Skin epidermis (tissue), 12 donors: ENCODE measurements at regions not wholly inside any gene's neighbourhood (a gene's known extent, or its start where the extent isn't known, plus 50 kb on each side); places are given as distances from the start of the nearest gene placed in this dataset.

Source experiments
- H3K27ac ChIP-seq, 21 experiments: fragments of 200-600 bp; sonication (generic) in 11 of 21; one replicate each; pipeline ENCODE4 v1.5.0; 2020; ENCODE audit warnings: mild to moderate bottlenecking in 3 of 21, inconsistent platforms in 2 of 21, moderate library complexity in 2 of 21
- H3K4me3 ChIP-seq, 7 experiments: fragments of 200-600 bp; sonication (generic) in 2 of 7; one replicate each; pipeline ENCODE4 v1.5.0; 2020; ENCODE audit warnings: inconsistent platforms in 2 of 7, mild to moderate bottlenecking in 2 of 7, moderate library complexity in 1 of 7

DNA sequence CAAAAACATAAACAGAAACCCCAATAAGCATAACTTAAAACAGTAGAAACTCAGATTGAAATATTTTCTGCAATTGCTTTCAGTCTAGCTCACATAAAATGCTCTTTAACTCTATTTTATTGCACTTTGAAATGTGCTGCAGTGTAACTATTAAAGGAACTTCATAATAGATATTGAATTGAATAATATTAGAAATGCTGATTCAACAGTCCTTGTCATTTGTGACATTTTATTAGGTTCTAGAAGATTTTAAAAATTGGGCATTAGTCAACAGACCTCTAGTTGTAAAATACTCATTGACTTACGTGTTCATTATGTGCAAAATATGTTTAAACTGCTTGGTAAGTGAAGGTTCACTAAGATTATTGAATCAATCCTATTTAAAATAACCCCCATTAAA lies 1422.3 kb downstream of the PLA2G4A start:
- no peak overlapping the region for H3K27ac ChIP-seq

DNA sequence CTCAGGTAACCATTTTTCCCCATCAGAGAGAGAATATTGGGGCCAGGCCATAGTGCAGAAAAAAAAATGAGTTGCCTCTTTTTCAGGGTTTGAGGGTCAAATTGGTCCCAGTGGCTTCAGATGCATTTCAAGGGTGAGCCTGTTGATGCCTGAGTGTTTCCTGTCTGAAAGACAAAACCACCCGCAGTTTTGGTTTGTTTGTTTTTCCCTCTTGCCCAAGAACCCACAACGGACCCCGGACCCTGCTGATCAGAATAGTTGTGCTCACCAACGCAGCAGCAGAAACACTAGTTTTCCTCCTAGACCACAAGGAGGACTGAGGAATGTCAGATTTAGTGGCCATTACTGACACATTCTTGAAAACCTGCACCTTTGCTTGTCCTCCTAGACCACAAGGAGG lies 1433.1 kb downstream of the PLA2G4A start:
- H3K27ac ChIP-seq, result no peak overlapping the region

More for the DNA sequence above, 1422.3 kb downstream of the PLA2G4A start:
- H3K4me3 ChIP-seq, result no peak overlapping the region

DNA sequence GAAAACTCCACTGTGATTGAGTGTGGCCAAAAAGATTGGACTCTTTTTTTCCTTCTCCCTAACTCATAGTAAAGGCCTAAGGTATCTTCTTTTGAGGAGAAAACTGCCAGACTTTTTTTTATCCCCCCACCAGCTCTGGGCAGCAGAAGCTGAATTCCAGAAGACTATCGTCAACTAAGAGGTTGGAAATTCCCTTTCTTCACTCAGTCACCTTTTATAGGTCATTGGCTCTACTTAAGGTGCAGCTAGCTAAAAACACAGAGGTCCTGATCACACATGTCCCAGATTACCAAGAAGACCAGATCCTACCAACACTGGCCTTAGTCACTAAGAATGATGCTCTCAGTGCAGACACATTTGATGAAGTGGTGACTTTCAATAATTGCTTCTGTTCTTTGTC lies 1441.2 kb downstream of the PLA2G4A start:
- Histone ChIP-seq H3K27ac (no peak overlapping the region), H3K4me3 (no peak overlapping the region)

More for the DNA sequence above, 1433.1 kb downstream of the PLA2G4A start:
- H3K4me3 ChIP-seq, result no peak overlapping the region

DNA sequence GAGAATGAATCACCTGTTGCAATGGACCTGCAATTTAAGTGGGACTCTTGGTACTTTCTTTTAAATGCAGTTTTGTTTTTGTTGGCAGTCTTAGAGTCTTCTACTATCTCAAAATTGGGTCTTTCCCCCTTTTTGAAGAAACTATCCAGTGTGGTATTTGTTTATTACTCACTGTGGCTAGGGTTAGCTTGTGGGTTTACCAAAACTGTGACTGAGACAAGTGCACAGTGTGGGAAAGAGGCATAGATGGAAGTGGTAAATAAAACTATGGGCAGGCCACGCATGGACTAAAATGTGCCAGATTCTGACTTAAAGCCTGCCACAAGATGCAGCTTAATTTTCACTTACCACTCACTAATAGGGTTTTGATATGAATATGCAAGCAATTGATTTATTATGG lies 1441.7 kb downstream of the PLA2G4A start:
- no peak overlapping the region for H3K4me3 ChIP-seq
- H3K27ac ChIP-seq, result no peak overlapping the region

DNA sequence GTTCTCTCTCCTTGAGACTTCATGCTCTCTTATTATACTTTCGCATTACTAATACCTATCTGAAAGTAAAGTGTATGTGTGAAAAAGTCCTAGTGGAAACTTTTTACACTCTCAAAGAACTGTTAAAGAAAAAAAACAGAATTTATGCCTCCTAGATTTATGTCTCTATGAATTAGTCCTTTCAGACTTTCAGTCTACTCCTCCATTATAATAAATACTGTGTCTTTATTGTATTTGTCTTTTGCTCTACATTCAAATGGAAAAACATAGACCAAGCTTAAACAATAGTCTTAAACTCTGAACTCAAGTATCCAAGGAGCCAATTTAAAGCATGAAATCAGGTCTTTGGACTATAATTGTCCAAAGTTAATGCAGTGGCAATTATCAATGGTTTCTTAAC lies 1449.0 kb downstream of the PLA2G4A start:
- H3K27ac ChIP-seq, result no peak overlapping the region
- H3K4me3 ChIP-seq, result no peak overlapping the region

DNA sequence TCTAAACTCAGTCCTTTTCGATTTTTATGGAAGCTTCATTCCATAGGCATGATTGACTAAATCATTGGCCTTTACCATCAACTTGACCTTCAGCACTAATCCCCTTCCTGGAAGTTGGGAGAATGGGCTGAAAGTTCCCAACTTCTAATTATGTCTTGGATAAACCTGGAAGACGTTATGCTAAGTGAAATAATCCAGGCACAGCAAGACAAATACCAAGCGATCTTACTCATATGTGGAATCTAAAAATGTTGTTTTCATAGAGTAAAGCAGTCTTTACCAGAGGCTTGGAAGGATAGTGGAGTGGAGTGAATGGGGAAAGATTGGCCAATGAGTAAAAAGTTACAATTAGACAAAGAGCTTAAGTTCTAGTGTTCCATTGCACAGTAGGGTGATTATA lies 1453.2 kb downstream of the PLA2G4A start:
- Histone ChIP-seq H3K4me3 (no peak overlapping the region), H3K27ac (no peak overlapping the region)

DNA sequence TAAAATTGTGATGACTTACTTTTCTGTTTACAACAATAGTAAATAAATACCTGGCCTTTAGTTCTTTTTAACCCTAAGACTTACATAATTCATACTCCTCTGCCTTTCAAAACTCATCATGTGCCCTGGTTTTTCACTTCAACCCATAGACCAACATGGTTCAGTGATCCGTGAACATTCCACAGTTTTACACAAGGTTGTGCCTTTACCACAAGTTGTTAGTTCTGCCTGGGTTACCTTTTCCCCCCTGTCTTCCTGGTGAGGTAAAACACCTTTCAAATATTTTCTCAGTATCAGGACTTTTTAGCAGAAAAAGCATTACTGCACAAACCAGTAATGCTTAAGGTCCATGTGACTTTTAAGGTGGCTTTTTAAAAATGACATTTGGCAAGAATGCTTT lies 1466.4 kb downstream of the PLA2G4A start:
- Histone ChIP-seq H3K4me3 (no peak overlapping the region), H3K27ac (no peak overlapping the region)

DNA sequence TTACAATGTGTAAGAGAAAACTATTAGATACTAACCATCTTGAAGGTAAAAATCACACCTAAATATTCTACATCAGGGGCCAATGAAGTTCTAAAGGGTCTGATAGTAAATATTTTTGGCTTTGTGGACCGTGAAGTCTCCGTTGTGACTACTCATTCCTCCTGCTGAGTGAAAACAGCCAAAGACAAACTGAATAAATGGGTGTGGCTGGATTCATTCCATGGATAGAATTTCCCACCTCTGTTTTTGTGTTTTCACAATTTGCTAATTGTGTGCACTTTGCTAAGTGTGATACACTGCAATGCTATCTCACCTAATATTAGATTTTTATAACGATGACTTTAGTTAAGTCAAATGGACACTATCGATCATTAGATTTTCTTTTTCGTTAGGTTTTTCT lies 1474.0 kb downstream of the PLA2G4A start:
- H3K4me3 ChIP-seq, result no peak overlapping the region
- no peak overlapping the region for H3K27ac ChIP-seq

DNA sequence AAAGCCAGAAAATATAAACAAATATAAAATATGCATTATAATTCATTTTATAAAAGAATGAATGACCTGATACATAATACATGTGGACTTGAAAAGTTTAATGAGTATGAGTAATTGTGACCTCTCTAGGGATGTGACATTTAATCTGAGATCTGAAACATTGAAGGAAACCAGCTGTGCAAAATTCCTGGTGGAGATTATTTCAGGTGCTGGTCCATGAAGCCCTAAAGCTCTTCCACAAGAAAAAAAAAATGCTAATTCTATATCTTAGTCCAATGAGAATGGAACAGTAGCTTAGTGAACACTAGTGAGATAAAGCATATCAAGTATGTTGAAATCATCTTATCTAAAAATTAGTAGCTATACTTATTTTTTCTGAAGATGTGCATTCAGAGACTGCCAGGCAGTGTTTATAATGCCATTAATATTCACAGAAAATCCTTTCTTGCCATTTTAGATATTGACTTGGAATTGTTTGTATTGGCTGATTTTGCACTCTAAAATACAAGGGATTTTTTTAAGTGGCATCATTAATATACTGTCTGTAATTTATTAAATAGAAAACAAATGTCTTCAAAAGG lies 1485.9 kb downstream of the PLA2G4A start:
- Histone ChIP-seq H3K4me3 (no peak overlapping the region), H3K27ac (no peak overlapping the region)

DNA sequence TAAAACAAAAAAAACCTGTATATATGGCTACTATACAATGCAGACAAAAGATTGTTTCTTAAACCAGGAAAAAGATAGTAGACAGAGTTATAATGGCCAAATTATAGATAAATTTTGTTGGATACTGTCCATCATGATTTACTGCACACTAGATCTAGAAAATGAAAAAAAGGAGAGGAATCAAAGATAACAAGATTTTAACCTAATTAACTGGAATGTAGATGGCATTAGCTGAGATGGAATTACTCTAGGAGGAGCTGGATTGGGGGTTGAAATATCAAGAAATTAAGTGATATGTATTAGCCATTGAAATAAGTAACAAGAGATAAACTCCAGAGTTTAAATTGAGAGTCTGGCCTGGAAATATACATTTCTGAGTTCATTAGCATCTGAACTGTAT lies 1489.1 kb downstream of the PLA2G4A start:
- H3K4me3 ChIP-seq, result no peak overlapping the region
- no peak overlapping the region for H3K27ac ChIP-seq

DNA sequence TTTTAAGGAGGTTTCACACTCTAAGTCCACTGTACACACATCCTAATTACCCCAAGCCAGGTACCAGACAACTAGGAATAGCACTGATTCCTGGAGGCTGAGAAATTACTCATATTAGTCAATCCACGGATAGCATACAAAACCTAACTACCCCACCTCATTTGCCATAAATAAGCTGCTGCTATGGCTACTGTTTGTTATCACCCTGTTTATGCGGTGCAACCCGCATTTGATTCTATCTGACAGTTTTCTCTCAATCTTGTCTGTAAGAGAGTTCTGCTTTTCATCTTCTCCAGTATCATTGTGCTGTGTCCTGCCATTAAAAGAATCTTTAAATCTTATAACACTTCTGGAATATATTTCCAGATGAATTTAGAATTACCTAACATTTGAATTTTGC lies 1496.5 kb downstream of the PLA2G4A start:
- no peak overlapping the region for H3K4me3 ChIP-seq
- H3K27ac ChIP-seq, result no peak overlapping the region

DNA sequence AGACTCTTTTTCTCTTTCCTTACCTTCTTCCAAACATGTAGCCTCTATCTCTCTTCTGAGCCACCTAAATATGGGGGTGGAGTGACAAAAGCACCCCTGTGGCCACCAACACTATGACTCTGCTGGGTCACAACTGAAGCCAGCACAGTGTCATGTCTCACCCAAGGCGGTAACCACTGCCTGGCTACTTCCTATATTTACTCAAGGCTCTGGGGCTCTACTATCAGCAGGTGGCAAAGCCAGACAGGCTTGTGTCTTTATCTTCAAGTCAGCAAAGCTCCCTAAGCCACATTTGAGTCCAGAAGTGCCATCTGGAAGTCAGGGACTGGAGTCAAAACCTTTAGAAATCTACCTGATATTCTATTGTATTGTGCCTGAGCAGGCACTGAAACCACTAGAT lies 1515.2 kb downstream of the PLA2G4A start:
- Histone ChIP-seq H3K4me3 (no peak overlapping the region), H3K27ac (no peak overlapping the region)

DNA sequence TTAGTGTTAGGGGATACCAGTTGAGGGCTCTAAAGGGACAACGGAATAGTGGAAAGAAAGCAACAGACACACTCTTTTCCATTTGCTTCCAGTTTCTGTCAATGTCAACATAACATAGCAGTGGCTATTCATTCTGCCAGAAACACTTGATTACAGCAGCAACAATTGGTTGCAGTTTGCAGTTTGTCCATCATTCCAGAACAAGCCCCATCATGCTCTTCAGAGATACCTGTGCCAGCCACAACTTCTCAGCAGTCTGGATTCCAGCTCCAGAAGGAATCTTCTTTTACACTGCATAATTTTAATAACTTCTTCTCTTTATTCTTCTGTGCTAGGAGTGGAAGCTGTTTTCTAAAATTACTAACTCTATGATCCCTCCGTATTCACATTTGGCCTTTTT lies 1521.4 kb downstream of the PLA2G4A start:
- Histone ChIP-seq H3K4me3 (no peak overlapping the region), H3K27ac (no peak overlapping the region)

DNA sequence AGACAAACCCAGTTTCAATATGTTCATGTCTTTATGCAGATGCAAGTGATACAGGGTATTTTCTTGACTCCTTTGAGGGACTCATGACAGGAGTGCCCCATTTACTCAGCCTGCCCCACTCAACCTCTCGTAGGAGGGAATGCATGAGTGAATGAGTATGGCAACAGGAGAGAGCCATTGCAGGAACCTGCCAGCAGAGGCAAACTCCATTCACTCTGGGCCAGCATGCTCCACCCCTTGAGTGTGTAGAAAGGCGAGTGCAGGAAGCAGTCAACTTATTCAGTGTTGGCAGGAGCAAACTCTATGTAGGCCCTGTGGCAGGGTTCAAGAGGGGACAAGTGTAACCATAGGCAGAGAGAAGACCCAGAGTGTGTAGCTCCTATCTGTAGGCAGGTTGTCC lies 1526.3 kb downstream of the PLA2G4A start:
- Histone ChIP-seq H3K27ac (no peak overlapping the region), H3K4me3 (no peak overlapping the region)

DNA sequence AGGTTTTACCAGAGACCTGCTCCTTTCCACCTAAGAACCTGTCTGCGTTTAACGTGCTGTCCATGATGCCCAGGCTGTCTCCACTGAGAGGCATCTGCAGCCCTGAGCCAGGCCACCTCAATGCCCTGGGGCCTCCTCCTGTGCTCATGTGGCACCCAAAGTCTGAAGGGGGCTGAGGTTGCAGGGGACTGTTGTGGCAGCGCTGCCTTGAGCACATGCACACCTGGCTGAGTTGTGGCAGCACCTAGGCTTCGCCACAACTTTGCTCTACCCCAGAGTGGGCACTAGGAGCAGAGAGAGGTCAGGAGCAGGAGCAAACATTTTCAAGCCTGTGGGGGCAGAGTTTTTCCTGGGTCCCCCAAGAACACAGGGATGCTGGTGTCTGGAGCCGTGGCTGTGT lies 1527.1 kb downstream of the PLA2G4A start:
- no peak overlapping the region for H3K27ac ChIP-seq
- H3K4me3 ChIP-seq, result no peak overlapping the region

DNA sequence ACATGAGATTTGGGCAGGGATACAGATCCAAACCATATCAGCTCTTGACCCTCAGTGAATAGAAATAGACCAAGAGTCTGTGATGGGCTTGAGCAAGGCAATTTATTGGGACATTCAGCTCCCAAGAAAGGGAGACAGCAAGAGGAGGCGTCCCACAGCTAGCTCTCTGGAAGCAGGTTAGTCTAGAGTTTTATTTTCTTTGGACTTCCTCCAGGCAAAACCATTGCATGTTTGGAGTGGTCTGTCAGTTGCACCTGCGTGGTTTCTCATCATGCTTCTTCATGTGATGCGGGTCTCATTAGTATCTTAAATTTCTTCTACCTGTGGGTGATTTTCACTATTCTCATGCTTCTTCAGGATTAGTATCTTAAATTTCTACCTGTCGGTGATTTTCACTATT lies 1530.6 kb downstream of the PLA2G4A start:
- Histone ChIP-seq H3K27ac (no peak overlapping the region), H3K4me3 (no peak overlapping the region)

DNA sequence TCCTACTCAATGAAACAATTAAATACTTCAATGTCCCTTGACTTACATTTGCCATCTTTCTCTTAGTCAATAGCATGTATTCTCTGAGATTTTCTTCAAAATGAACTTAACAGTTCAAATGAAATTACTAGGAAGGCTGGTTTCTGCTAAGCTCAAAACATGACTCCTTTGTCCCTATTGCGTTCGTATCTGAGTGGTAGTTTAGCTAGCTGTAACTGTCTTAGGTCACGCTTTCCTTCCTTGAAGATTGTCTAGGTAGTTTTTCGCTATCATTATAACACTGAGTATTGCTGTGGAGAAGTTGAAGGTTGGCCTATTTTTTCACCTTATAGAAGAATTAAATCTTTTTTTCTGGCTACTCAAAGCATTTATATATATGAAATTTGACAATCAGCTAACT lies 1535.2 kb downstream of the PLA2G4A start:
- H3K27ac ChIP-seq, result no peak overlapping the region
- H3K4me3 ChIP-seq, result no peak overlapping the region

DNA sequence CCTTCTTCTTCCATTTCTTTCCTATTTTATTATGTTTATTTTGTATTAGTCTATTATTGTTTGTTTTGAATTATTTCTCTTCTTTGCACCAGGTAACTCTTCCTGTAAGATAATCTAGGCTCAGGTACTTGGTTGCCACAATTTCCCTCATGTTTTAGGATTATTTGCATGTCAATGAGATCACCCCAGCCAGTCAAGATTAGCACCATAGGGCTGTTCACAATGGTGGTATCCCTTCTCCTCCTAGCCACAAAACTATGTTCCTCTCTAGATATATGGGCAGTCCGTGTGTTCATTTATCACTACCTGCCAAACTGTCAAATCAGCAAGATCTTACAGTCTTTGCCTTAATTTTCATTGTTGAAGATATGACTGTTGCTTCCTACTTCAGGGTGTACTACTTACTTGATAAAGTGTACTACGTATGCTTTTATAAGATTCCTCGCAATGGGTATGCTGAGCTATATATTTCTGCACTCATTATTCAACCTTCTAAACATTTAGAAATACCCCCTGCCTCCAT lies 1536.2 kb downstream of the PLA2G4A start:
- H3K4me3 ChIP-seq, result no peak overlapping the region

DNA sequence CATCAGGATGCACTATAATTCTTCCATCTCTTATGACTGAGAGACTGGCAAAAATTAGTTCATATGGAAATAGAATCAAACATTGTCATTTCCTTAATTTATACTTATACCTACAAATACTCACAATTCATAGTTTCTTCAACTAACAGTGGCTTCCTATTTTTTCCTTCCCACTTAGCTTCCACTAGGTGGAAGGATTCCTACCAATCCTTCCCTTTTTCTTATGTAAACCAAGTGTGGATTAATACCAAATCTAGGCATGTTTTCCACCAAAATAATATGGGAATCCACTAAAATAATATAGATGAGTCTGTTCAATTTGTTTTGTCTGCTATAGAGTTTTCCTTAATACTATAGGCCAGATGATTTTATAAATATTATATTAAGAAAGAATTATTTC lies 1537.1 kb downstream of the PLA2G4A start:
- no peak overlapping the region for H3K4me3 ChIP-seq
- no peak overlapping the region for H3K27ac ChIP-seq

More for the DNA sequence above, 1536.2 kb downstream of the PLA2G4A start:
- H3K27ac ChIP-seq, result no peak overlapping the region

DNA sequence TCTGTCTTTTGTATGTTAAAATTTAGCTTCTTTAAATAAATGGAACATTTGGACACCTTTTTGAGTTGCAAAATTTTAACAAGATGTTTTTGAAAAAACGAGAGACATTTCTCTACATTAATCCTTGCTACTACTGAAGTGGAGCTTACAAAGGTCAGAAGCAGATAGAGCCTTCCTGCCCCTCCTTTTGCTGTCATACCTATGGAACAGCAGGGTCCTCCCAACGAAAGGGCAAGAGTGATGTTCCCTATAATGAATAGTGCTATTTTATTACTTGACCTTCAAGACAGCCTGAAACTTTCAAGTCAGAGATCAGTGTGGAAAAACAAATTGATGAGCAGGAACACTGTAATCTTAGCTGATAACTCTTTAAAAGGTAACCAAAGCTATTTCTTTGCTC lies 1538.9 kb downstream of the PLA2G4A start:
- H3K4me3 ChIP-seq, result no peak overlapping the region
- no peak overlapping the region for H3K27ac ChIP-seq

DNA sequence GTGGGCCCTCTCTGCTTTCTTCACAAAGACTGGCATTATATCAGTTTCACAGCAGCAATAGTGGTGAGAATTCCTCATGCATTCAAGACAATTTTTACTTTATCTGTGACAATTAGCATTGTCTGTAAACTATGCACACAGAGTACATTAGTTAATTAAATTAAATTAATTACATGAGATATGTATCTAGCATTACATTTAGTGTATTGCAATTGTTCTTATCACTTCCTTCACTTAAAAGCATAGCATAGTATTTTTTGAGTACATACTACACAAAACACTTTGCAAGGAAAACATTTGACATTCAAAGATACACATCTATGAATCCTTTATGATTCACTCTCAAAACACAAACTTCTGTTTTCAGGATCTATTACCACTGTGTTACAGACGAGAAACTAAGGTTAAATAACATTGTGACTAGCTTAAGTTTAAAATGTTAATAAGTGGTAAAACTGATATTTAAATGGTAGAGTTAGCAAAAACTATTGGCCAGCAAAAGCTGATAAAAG lies 1542.6 kb downstream of the PLA2G4A start:
- Histone ChIP-seq H3K4me3 (no peak overlapping the region), H3K27ac (no peak overlapping the region)

DNA sequence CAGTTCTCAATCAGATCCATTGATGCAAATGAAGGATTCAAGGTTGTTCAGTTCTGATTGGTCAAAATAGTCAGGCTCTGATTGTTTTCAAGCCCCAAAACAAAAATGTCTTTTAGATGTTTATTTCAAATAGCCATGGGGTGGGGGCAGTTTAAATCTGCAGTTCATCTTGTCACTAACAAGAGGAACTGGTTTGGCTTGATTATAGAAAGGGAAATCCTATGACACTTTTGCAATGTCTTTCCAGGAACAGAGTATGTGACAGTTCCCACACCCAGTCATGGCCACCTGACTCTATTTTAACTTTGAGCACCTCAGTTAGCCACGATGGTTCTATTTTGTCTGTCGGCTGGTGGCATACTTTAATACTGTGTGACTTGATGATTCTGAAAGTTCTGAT lies 1544.1 kb downstream of the PLA2G4A start:
- no peak overlapping the region for H3K4me3 ChIP-seq

More for the DNA sequence above, 1544.1 kb downstream of the PLA2G4A start:
- no peak overlapping the region for H3K27ac ChIP-seq
